H9 (cell line): ENCODE measurements at regions not wholly inside any gene's neighbourhood (a gene's known extent, or its start where the extent isn't known, plus 50 kb on each side); places are given as distances from the start of the nearest gene placed in this dataset.

Source experiments
- DNase-seq: peaks from one replicate; pipeline ENCODE4 v3.0.0-alpha.2; 2017
- H2AFZ ChIP-seq: one replicate; pipeline ENCODE4 v1.6.1; 2013; ENCODE audit warnings: mild to moderate bottlenecking, low read length, control low read depth, moderate library complexity
- H2AK5ac ChIP-seq: 2 replicates; pipeline ENCODE4 v1.6.1; 2013; ENCODE audit warnings: low read length, control low read depth, mixed read lengths; ENCODE audit not compliant: insufficient read length
- H2BK120ac ChIP-seq: one replicate; pipeline ENCODE4 v1.6.1; 2013; ENCODE audit warnings: low read depth, mild to moderate bottlenecking, low read length, control low read depth, inconsistent platforms; ENCODE audit not compliant: poor library complexity, severe bottlenecking
- H2BK12ac ChIP-seq: 2 replicates; pipeline ENCODE4 v1.6.1; 2013; ENCODE audit warnings: low read length, control low read depth, mixed read lengths, low read depth; ENCODE audit not compliant: insufficient read length
- H2BK15ac ChIP-seq: 2 replicates; pipeline ENCODE4 v1.6.1; 2013; ENCODE audit warnings: low read depth, low read length, control low read depth
- H2BK20ac ChIP-seq: one replicate; pipeline ENCODE4 v1.6.1; 2013; ENCODE audit warnings: low read depth, mild to moderate bottlenecking, low read length, control low read depth, inconsistent platforms; ENCODE audit not compliant: poor library complexity, severe bottlenecking
- H2BK5ac ChIP-seq: 2 replicates; pipeline ENCODE4 v1.6.1; 2013; ENCODE audit warnings: low read length, control low read depth, mixed read lengths; ENCODE audit not compliant: insufficient read length
- H3K14ac ChIP-seq: 2 replicates; pipeline ENCODE4 v1.6.1; 2013; ENCODE audit warnings: low read length, control low read depth; ENCODE audit not compliant: insufficient read depth
- H3K18ac ChIP-seq: 2 replicates; pipeline ENCODE4 v1.6.1; 2013; ENCODE audit warnings: low read depth, mild to moderate bottlenecking, mixed read lengths, low read length, control low read depth; ENCODE audit not compliant: insufficient read length
- H3K23ac ChIP-seq: 2 replicates; pipeline ENCODE4 v1.6.1; 2013; ENCODE audit warnings: low read length, control low read depth, mixed read lengths, low read depth; ENCODE audit not compliant: insufficient read length
- H3K23me2 ChIP-seq: 2 replicates; pipeline ENCODE4 v1.6.1; 2013; ENCODE audit warnings: low read depth, mild to moderate bottlenecking, mixed read lengths, low read length, control low read depth; ENCODE audit not compliant: insufficient read length, poor library complexity, severe bottlenecking
- H3K27ac ChIP-seq: 2 replicates; pipeline ENCODE4 v1.5.1; 2013; ENCODE audit warnings: low read length, control low read depth, mixed read lengths, low read depth; ENCODE audit not compliant: insufficient read length
- H3K27me3 ChIP-seq: 2 replicates; pipeline ENCODE4 v1.6.1; 2013; ENCODE audit warnings: low read length, control low read depth, inconsistent platforms; ENCODE audit not compliant: insufficient read depth
- H3K4ac ChIP-seq: 2 replicates; pipeline ENCODE4 v1.6.1; 2013; ENCODE audit warnings: low read depth, mild to moderate bottlenecking, control low read depth, inconsistent platforms, low read length, moderate library complexity
- H3K4me1 ChIP-seq: 2 replicates; pipeline ENCODE4 v1.6.1; 2013; ENCODE audit warnings: low read length, control low read depth, inconsistent platforms; ENCODE audit not compliant: insufficient read depth
- H3K4me2 ChIP-seq: 2 replicates; pipeline ENCODE4 v1.6.1; 2013; ENCODE audit warnings: low read length, control low read depth, mixed read lengths; ENCODE audit not compliant: insufficient read length, insufficient read depth
- H3K56ac ChIP-seq: 2 replicates; pipeline ENCODE4 v1.6.1; 2013; ENCODE audit warnings: low read depth, mild to moderate bottlenecking, mixed read lengths, low read length, control low read depth; ENCODE audit not compliant: insufficient read length
- H3K79me1 ChIP-seq: 2 replicates; pipeline ENCODE4 v1.6.1; 2013; ENCODE audit warnings: low read depth, mild to moderate bottlenecking, moderate library complexity, low read length, control low read depth, inconsistent platforms; ENCODE audit not compliant: insufficient read depth, poor library complexity, severe bottlenecking
- H3K79me2 ChIP-seq: 2 replicates; pipeline ENCODE4 v1.6.1; 2013; ENCODE audit warnings: low read length, control low read depth, inconsistent platforms; ENCODE audit not compliant: insufficient read depth
- H3K9ac ChIP-seq: 2 replicates; pipeline ENCODE4 v1.6.1; 2013; ENCODE audit warnings: low read length, control low read depth, mixed read lengths; ENCODE audit not compliant: insufficient read length; ENCODE audit errors: extremely low read depth
- H3K9me3 ChIP-seq: one replicate; pipeline ENCODE4 v1.6.1; 2013; ENCODE audit warnings: low read depth, low read length, inconsistent platforms; ENCODE audit not compliant: control insufficient read depth
- H3T11ph ChIP-seq: one replicate; pipeline ENCODE4 v1.6.1; 2013; ENCODE audit warnings: mild to moderate bottlenecking, low read length, control low read depth, inconsistent platforms
- H4K20me1 ChIP-seq: one replicate; pipeline ENCODE4 v1.6.1; 2013; ENCODE audit not compliant: control insufficient read depth, insufficient read length, insufficient read depth
- H4K5ac ChIP-seq: 2 replicates; pipeline ENCODE4 v1.6.1; 2013; ENCODE audit warnings: low read depth, mild to moderate bottlenecking, mixed read lengths, low read length, control low read depth; ENCODE audit not compliant: insufficient read length
- H4K8ac ChIP-seq: replicated peaks from 2 replicates; pipeline ENCODE4 v1.6.1; 2013; ENCODE audit warnings: low read length, control low read depth, mixed read lengths, low read depth; ENCODE audit not compliant: insufficient read length
- H4K91ac ChIP-seq: 2 replicates; pipeline ENCODE4 v1.6.1; 2013; ENCODE audit warnings: low read depth, mild to moderate bottlenecking, moderate library complexity, mixed read lengths, low read length, control low read depth; ENCODE audit not compliant: insufficient read length
- H3K27ac Mint-ChIP-seq, 3 experiments: 2 replicates in 2 of 3; 3 replicates in 1 of 3; pipeline ENCODE4 v1.8.0; 2020 to 2021; ENCODE audit warnings: mixed read lengths in 3 of 3, mild to moderate bottlenecking in 1 of 3, moderate library complexity in 1 of 3
- H3K27me3 Mint-ChIP-seq: 2 replicates; pipeline ENCODE4 v1.8.0; 2021; ENCODE audit warnings: low read depth, mild to moderate bottlenecking, moderate library complexity, mixed read lengths
- H3K36me3 Mint-ChIP-seq, 3 experiments: 2 replicates in 2 of 3; 3 replicates in 1 of 3; pipeline ENCODE4 v1.8.0; 2020 to 2021; ENCODE audit warnings: low read depth in 3 of 3, mixed read lengths in 3 of 3; ENCODE audit not compliant: insufficient read depth in 1 of 3
- H3K4me1 Mint-ChIP-seq, 2 experiments: 2 replicates each; pipeline ENCODE4 v1.8.0; 2020; ENCODE audit warnings: mixed read lengths in 2 of 2
- H3K4me3 Mint-ChIP-seq, 2 experiments: 2 replicates in 1 of 2; 3 replicates in 1 of 2; pipeline ENCODE4 v1.8.0; 2020 to 2021; ENCODE audit warnings: mild to moderate bottlenecking in 2 of 2, mixed read lengths in 2 of 2, moderate library complexity in 1 of 2
- H3K9me3 Mint-ChIP-seq, 2 experiments: 2 replicates in 1 of 2; 3 replicates in 1 of 2; pipeline ENCODE4 v1.8.0; 2020; ENCODE audit warnings: mild to moderate bottlenecking in 2 of 2, mixed read lengths in 2 of 2, moderate library complexity in 1 of 2
- WGBS: extraction: QIAGEN DNeasy Blood & Tissue Kit; methylation state at CpG from one replicate; pipeline ENCODE4 v1.1.7; 2013; ENCODE audit warnings: missing lambda C conversion rate, low lambda C conversion rate, mixed read lengths; ENCODE audit not compliant: insufficient read length; ENCODE audit errors: extremely low coverage; 5-methylcytosine and 5-hydroxymethylcytosine counted together
- TF ChIP-seq, protein P1 (sequence below): fragments of 200-600 bp; sonication (generic); conservative IDR thresholded peaks from 3 replicates; pipeline ENCODE4 v1.8.0; 2021; ENCODE audit warnings: antibody characterized with exemption, mild to moderate bottlenecking

DNA sequence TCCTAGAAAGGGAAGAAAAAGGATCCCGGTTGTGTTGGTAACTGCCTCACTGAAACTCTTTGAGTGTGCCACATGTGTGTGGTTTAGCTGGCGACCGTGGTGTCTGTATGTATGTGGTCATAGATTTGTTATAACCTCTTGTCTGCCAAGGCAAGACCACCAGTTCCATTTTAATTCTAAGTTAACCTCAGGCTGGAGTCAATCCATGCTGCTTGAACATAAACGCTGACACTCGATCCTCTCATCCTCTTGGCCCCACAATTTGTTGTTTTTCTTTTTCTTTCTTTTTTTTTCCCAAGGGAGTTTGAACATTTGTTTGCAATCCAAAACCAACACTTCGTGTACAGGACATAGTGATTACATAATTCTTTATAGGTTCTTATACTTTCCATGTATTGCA is 318.9 kb upstream of the JAG1 start:
- Histone ChIP-seq H3K14ac (no peak overlapping the region), H2AK5ac (no peak overlapping the region), H2BK5ac (no peak overlapping the region), H3K23ac (no peak overlapping the region), H3K4me1 (peaks cover 5% of the 10 kb centered on the region; the same call in 1 of the 2 replicates), H3K4me2 (no peak overlapping the region), H3K27me3 (no peaks in the 10 kb centered on the region), H4K91ac (no peak overlapping the region), H2AFZ (no peak overlapping the region), H2BK15ac (no peak overlapping the region), H4K20me1 (no peaks in the 10 kb centered on the region), H2BK120ac (no peak overlapping the region), H3K4ac (no peak overlapping the region), H3K27ac (no peak overlapping the region), H3K9ac (no peak overlapping the region), H3K79me2 (no peaks in the 10 kb centered on the region), H3K9me3 (no peaks in the 10 kb centered on the region), H2BK20ac (no peak overlapping the region), H4K5ac (no peak overlapping the region), H3K56ac (no peak overlapping the region), H3T11ph (no peak overlapping the region), H2BK12ac (no peak overlapping the region), H3K79me1 (no peaks in the 10 kb centered on the region), H3K18ac (no peak overlapping the region), H4K8ac (no peak overlapping the region), H3K23me2 (no peaks in the 10 kb centered on the region)
- Mint-ChIP-seq H3K36me3 (no peaks in the 10 kb centered on the region; a peak in 1 of 7 replicates), H3K9me3 (no peaks in the 10 kb centered on the region), H3K4me1 (peaks cover 22 to 29% of the 10 kb centered on the region in 2 experiments), H3K4me3 (no peak overlapping the region), H3K27me3 (no peaks in the 10 kb centered on the region), H3K27ac (no peak overlapping the region)
- TF ChIP-seq, protein P1, sequence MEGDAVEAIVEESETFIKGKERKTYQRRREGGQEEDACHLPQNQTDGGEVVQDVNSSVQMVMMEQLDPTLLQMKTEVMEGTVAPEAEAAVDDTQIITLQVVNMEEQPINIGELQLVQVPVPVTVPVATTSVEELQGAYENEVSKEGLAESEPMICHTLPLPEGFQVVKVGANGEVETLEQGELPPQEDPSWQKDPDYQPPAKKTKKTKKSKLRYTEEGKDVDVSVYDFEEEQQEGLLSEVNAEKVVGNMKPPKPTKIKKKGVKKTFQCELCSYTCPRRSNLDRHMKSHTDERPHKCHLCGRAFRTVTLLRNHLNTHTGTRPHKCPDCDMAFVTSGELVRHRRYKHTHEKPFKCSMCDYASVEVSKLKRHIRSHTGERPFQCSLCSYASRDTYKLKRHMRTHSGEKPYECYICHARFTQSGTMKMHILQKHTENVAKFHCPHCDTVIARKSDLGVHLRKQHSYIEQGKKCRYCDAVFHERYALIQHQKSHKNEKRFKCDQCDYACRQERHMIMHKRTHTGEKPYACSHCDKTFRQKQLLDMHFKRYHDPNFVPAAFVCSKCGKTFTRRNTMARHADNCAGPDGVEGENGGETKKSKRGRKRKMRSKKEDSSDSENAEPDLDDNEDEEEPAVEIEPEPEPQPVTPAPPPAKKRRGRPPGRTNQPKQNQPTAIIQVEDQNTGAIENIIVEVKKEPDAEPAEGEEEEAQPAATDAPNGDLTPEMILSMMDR: no peak
- no peak for DNase-seq
- WGBS: no CpG with 5 or more reads among the region's 6 CpGs
